VCaP (cell line): ENCODE measurements at regions not wholly inside any gene's neighbourhood (a gene's known extent, or its start where the extent isn't known, plus 50 kb on each side); places are given as distances from the start of the nearest gene placed in this dataset.

Experiments used
- H3K27ac ChIP-seq: fragments of 450-650 bp; 2 replicates; pipeline ENCODE4 v1.5.1; 2017
- CTCF ChIP-seq: fragments of 450-650 bp; conservative IDR thresholded peaks from 2 replicates; pipeline ENCODE4 v1.5.1; 2017; ENCODE audit warnings: mild to moderate bottlenecking, moderate library complexity

- H3K27ac ChIP-seq = no peak overlapping the region
- no peak for TF ChIP-seq CTCF
These were observed 382.3 kb upstream of the CHST9 start for GRCh38 chr18:27567434-27567833.

GRCh38 chr18:27564066-27564465 is 379.0 kb upstream of the CHST9 start:
- TF ChIP-seq CTCF = no peak
- H3K27ac ChIP-seq = no peak overlapping the region

DNA sequence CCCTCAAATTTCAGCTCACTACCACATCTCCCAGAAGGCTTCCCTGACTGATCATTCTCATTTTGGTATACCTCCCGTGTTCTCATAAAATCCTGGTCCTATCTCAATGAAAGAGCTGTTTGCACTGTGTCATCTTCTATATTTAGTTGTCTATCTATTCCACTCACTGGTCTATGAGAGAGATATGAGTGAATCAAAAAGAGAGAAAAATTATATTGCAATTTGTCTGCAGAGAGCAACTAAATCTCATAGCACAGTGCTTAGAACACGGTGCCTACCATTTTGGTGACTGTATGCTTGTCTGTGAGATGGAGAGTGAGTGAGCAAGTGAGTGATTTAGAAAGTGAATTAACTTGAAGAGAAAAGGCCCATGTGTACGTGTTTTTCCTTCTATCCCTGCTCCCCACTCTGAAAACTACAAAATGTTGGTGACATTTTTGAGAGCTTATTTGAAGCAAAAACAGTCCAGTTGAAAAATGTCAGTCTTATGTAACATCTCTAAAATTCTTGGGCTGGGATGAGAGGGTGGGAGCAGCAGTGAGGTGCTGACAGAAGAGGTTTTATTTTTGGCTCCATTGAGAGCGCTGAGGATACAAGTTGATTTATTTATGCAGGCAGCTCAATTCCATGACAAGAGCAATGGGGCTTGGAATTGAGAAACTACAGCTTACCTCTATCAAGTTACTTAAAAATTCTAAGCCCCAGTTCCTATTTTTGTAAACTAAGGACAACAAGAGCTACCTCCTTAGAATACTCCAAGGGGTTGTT is 373.5 kb upstream of the CHST9 start:
- TF ChIP-seq CTCF = no peak

DNA sequence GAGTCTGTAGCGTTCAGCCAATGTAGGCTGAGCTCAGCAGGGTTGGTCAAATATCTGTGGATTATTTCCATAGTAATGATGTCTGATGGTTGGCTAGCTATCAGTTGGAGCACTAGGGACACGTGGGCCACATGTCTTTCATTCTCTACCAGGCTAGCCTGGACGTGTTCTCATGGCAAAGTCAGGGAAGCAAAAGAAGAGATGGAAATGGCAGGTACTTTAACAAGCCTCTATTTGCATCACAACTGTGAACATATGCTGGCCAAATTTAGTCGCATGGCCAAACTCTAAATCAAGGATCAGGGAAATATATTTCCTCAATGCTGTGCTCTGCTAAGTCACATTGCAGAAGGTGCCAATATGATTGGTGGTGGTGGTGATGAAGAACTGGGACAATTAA is 371.6 kb upstream of the CHST9 start:
- TF ChIP-seq CTCF = no peak
- H3K27ac ChIP-seq = no peak overlapping the region

More for the DNA sequence above, 373.5 kb upstream of the CHST9 start:
- H3K27ac ChIP-seq = no peak overlapping the region

DNA sequence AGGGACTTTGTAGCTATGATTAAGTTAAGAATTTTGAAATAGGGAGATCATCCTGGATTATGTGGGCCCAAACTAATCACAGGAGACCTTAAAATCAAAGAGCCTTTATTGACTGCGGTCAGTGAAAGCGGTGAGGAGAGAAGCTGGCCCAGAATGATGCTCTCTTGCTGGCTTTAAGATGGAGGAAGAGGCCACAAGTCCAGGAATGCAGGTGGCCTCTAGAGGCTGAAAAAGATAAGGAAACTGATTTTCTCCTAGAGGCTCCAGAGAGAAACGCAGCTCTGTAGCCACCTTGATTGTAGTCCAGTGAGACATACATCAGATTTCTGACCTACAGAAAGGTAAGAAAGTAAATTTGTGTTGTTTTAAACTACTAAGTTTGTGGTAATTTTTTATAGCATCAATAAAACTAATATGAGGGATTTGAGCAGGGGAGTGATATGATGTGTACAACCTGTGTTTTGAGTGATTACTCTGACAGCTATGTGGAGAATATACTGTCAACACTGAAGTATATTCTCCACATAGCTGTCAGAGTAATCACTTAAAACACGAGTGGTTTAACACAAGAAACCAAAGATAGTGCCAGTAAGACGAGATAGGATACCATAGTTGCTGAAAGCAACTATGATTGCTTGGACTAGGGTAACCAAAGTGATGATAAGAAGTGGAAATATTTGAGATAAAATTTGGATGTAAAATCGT is 364.4 kb upstream of the CHST9 start:
- no peak for TF ChIP-seq CTCF

GRCh38 chr18:27546991-27547390 is 361.9 kb upstream of the CHST9 start:
- TF ChIP-seq CTCF = no peak
- H3K27ac ChIP-seq = no peak overlapping the region

More for the DNA sequence above, 364.4 kb upstream of the CHST9 start:
- H3K27ac ChIP-seq = no peak overlapping the region

- TF ChIP-seq CTCF = no peak
- no peak overlapping the region for H3K27ac ChIP-seq
These were observed 359.1 kb upstream of the CHST9 start for GRCh38 chr18:27544206-27544605.
